Epidermal melanocyte (primary cell): ENCODE measurements at regions not wholly inside any gene's neighbourhood (a gene's known extent, or its start where the extent isn't known, plus 50 kb on each side); places are given as distances from the start of the nearest gene placed in this dataset.
"Not testable (repeated sequence)": the region's sequence is repeated elsewhere in the genome, so short reads cannot be mapped to it uniquely, and the experiment has no call there.

Source experiments
- DNase-seq: peaks from one replicate; pipeline ENCODE4 v3.0.0; 2011; ENCODE audit warnings: low spot score; ENCODE audit not compliant: insufficient read length

DNA sequence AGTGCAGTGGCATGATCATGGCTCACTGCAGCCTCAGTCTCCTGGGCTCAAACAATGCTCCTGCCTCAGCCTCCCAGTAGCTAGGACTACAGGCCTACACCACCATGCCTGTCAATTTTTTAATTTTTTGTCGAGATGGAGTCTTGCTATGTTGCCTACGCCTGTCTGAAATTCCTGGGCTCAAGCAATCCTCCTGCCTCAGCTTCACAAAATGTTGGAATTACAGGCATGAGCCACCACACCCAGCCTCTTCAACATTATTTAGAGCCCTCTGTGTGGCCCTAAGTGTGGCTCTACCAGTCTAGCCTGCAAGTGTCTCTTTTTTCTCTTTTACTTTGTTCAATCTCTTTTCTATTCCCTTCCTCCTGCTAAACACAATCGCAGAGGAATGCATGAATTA lies 154.4 kb upstream of the EPB41L4A start:
- no peak for DNase-seq

DNA sequence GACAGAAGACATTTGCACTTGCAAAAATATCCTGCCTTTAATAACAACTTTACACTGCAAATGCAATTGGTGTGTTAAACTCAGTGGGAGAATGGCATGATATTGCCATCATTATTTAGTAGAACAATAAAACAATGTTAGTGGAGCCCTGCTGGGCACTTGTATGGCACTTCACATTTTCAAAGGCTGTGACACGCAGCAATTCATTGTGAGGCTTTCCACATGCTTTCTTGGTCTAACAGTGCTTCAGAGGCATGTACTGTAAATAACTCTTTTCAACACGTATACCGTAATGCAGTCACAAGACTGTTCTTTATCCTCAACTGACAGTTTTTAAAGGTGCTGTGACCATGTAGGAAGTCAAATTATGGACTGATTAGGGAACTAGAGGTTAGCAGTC lies 155.5 kb upstream of the EPB41L4A start:
- no peak for DNase-seq

DNA sequence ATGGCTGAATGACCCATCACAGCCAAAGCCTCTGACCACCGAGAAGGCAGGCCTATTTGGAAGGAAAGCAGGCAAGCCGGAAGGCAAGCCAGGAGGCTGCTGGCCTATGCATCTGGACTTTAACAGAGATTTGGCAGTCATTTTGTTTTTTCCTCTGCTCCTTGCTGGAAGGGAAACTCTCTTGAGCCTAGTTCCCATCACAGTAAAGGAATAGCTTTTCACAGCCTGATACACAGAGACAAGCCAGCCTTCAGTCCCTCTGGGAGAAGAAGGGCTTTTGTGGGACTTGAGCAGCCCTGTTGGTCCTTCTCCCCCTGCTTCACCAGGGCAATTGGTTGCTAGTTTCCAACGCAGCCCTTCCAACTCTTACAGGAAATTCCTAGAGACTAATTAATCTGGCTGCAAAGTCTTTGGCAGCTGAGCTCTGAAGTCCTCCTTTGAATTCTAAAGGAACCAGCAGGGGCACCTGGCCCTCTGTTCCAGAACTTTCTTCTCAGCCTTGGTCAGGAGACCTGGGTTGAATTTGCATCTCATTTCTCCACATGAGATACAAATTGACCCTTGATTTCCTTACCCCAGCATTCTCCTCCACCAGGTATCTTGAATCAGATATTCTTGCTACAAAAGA lies 157.3 kb upstream of the EPB41L4A start:
- DNase-seq, result no peak

DNA sequence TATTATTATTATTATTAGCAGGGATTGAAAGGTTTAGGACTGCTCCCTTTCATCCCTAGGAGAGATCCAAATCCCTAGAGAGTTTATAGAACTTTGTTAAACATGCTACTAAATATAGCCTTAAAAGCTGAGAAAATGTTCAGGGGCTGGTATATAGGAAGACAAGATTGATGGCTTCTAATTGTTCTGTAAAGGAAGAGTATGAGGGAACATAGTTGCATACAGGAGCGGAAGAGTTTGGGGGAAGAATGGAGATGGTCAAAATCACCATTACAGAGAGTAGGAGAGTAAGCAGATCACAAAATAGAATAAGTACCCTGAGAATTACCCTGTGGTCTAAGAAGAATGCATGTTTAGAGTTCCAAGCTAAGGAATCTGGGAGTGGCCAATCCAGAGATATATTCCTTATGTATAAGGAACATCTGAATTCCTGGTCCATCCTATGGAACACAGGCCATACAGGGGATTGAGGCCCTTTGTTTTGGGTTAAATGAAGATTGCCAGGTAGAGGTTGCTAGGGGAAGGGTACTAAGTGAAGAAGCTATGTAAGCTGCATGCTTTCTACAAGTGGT lies 158.0 kb upstream of the APC start:
- DNase-seq, result no peak

DNA sequence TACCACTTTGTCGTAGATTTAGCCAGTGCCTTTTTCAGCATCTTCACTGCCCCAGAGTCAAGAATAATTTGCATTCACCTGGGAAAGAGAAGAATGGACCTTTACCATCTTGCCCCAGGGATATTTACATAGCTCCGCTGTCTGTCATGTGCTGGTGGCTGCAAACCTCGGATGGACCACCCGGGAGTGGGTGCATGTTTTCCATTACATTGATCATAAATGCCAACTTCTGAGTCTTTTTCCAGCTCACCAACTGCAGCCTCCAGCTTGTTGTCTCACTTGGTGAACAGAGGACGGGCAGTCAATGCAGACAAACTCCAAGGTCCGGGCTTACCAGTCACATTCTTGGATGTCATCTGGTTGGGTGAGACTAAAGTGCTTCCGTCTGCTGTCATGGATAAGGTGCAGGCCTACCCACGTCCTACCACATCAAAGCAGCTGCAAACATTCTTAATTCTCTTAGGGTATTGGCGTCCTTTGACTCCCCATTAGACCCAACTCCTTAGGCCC lies 155.8 kb upstream of the APC start:
- no peak for DNase-seq

DNA sequence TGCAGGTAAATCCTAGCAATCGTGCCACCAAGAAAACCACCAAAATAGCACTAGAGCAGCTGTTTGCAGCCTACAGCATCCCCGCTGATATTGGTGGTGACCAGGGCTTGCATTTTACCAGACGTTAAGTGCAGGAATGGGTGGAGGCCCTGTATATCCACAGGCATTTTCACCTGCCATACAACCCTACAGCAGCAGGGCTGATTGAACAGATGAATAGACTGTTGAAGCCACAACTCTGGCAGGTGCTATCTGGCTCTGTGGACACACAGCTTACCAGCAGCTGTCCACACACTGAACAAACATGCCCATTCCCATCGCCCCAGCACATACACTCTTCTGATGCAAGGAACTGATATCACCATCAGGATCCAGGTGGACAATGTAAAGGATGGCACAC lies 154.5 kb upstream of the APC start:
- no peak for DNase-seq

DNA sequence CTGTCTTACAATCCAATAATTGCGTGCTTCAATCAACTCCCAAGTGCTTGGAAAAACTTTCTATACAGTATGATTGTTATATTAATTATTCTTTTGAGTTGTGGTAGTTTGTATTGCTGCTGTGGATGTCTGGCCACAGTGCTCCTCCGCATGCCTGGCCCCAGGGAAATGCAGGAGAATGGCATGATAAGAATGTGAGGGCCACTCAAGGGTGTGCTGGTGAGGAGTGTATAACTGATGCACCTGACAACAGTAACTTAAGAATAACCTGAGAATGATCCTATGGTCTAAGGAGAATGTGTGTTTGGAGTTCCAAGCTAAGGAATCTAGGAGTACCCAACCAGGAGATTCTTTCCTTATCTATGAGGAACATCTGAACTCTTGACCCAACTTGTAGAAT lies 152.9 kb upstream of the APC start:
- DNase-seq, result no peak

DNA sequence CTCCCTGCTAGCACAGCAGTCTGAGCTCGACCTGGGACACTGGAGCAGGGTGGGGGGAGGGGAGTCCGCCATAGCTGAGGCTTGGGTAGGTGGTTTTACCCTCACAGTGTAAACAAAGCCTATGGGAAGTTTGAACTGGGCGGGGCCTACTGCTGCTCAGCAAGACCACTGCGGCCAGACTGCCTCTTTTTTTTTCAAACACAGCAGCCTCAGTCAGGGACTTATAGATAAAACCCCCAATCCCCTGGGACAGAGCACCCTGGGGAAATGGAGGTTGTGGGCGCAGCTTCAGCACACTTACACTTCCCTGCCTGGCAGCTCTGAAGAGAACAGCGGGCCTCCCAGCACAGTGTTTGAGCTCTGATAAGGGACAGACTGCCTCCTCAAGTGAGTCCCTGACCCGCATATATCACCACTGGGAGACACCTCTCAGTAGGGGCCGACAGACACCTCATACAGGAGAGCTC lies 151.1 kb upstream of the APC start:
- no peak for DNase-seq

DNA sequence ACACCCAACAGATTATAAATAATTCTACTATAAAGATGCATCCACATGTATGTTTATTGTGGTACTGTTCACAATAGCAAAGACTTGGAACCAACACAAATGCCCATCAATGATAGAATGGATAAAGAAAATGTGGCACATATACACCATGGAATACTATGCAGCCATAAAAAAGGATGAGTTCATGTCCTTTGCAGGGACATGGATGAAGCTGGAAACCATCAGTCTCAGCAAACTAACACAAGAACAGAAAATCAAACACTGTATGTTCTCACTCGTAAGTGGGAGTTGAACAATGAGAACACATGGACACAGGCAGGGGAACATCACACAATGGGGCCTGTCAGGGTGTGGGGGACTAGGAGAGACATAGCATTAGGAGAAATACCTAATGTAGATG lies 146.8 kb upstream of the APC start:
- not testable (repeated sequence) for DNase-seq

DNA sequence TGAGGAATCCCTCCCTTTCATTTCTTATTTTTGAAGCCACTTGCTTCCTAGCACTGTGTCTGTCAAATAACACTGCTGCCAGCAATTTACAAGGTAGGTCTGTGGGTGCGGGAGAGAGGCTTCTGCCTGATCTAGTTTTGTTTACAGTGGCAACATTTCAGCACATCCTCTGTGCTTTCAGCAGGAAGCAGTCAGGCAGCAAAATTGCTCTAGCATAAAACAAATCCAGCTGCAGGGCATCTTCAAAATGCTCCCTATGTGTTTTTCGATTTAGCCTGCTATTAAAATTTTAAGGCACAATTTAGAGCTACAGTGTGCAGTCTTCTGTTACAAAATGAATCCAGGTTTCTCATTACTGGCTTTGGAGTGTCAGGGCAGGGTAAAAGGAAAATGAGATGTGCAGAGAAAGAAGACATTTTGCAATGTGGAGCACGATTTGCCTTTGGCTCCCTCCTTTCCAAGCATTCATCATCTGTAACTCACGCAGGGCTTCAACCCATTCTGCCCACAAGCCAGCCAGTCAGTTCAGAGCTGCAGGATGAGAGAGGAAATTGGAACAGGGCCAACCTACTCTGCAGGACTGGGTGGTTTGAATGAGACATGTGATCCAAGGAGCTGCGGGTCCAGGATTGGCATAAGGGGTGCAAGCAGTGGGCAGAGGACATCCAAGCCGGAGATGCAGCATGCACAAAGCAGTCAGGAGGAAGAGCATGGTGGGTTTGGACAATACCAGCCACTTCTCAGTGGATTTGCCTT lies 143.4 kb upstream of the APC start:
- DNase-seq, result no peak

DNA sequence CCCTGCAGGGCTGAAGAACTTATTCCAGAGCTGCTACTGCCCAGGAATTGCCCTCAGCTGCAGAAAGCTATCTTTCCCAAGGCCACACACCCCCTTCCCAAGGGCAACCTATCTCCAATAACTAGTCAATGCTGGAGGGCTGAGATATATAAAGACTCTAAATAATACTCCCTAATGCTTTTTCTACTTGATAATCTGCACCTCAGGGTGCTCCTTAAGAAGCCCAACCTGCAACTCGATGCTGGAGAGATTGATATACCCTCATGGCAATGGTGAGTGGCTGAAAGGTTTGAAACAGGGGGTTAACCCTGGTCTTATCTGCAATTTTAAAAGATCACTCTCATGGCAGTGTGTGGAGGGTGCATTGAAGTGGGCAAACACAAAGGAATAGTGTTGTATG lies 142.7 kb upstream of the APC start:
- no peak for DNase-seq

DNA sequence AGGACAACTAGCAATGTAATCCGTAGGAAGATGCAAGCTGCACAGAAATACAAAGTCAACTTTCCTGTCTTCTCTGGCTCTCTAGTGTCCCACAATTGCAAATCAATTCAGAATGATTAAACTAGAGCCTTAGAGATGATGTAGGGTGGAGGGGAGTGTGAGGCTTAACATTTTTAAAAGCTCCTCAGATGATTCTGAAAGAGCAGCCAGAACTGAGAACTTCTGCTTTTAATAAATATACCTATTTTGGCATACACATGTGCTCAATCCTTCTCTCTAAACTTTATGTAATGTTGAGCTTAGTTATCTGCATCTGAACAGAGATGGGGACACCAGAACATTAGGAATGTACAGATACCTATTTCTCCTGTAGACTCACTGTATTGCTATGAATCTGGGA lies 139.9 kb upstream of the APC start:
- no peak for DNase-seq

DNA sequence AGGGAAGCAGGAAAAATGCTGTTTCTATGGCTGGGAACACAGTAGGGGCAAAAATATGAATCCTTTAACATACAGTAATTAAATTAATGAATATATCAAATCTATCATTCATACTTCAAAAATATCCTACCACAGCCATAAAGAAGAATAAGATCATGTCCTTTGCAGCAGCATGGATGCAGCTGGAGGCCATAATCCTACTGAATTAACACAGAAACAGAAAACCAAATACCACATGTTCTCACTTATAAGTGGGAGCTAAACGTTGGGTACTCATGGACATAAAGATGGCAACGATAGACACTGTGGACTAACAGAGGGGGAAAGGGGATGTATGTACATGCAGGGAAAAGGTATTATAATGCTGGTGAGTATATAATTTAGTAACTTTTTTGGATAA lies 137.2 kb upstream of the APC start:
- not testable (repeated sequence) for DNase-seq

DNA sequence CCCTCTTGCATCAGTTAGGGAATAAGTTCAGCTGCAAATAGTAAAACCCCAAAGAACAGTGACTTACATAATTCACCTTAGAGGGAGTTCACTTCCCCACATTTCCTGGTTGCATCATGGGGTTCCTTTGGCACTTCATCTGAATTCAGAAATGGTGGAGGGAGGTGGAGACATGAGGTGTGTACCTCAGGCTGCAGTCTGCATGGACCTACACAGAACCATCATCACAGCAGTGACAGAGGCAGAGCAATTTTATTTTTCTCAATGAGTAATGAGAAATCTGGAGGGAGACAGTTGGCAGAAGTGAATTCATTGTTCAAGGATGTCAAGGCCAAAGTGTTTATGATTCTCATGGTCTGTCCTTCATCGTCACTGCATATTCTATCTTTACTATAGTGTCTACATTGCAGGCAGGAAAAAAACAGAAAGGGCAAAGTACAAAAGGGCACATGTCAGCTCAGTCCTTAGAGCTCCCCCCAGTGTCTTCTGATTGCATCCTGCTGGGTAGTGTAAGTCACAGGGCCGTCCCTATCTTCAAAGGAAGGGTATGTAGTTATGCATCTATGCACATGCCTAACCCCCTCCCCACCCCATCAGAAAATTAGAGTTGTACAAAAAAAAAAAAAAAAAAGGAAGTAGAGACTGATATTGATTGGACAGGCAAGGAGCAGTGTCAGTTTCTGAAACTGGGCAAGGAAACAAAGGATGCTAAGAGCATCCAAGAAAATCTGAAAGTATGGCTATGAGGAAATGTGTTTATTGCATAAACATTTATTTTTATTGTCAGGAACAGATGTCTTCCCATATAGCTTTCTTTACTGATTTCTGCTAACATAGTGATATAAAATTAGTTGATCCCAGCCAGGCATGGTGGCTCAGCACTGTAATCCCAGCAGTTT lies 132.7 kb upstream of the APC start:
- DNase-seq, result no peak

DNA sequence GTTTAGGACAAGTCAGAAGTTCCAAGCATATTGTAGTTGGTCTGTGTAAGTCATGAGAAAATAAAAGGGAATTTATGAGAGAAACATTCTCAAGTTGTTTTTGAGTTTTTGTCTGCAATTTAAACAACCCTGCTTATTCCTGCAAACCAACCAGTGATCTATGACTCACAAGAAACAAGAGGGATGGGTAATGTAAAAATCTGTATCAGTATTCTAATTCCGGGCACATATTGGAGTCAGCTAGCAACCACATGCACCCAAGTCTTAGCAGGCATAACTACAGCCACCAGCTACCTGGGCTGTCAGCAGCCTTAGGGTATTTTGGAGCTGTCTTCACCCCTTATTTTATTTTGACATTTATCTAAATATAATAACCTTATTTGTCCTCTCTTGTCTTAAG lies 128.7 kb upstream of the APC start:
- DNase-seq, result no peak

DNA sequence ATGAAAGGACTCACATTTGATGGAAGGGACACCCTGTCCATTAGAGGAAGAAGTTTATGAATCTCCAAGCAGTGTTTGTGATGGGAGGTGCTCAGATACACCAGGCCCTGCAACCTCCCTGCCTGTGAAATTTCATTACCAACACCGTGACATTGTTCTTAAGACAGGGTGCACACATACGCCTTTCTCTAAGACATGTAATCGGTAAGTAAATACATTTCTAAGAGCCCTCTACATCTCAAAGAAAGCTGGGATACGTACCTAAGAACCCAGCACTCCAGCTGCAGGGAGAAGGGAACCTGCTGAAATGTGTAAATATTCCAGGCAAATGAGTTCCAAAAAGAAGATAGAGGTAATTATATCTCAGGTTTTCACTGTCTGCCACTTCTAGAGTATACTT lies 125.0 kb upstream of the APC start:
- DNase-seq, result no peak

DNA sequence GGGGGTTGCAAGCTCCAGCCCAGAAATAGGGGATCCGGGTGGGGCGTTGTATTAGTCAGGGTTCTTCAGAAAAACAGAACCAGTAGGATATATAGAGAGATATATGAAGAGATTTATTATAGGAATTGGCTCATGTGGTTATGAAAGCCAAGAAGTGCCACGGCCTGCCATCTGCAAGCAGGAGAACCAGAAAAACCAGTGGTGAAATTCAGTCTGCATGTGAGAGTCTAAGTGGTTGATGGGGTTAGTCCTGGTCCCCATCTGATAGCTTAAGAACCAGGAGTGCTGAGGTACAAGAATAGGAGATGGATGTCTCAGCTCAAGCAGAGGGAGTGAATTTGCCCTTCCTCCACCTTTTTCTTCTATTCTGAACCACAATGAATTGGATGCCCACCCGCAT lies 123.4 kb upstream of the APC start:
- DNase-seq, result no peak

DNA sequence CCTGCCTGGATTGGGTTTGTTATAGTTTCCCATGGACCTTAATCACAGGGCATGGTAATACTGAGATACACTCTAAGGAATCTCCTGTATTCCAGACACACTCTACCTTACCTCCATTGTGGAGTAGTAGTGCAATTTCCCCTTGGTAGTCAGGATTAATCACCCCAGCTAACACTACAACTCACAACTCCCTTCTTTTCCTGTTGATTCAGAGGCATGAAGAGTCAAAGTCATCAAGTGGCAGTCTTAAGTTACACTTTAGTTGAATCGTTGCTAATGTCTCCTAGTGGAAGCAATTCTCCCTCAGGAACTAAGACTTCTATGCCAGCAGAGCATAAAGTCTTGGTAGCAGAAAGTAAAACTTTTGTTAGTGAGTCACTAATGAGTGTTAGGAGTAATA lies 122.7 kb upstream of the APC start:
- DNase-seq, result no peak

DNA sequence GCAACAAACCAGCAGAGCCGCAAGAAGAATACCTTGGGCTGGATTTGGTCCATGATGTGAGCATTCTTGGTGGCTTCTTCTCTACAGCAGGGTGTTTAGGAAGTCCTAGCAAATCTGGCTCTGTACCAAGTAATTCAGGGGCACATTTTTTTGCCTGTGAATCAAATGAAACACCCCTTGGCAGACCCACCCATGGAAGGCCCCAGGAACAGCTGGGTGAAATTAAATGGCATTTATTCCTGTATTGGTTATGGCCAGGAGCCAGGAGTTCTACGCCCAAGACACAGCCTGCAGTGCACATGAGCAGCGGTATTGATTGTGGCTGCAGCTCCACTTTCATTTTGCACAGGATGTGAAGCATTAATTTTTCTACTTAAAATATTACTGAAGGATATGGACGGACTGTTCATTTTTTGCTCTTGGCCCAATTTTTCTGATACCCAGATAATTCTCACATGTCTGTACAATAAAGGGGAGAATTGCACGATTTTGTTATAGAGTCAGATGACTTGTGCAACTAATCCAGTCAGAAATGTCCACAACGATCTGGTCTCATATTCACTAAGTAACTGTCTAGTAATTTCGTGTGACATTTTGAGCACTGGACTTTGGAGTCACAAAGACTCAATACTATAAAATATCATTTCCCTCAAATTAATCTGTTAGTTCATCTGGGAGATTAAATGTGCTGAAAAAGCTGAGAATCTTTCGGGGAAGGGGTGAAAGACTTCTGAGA lies 120.7 kb upstream of the APC start:
- no peak for DNase-seq

DNA sequence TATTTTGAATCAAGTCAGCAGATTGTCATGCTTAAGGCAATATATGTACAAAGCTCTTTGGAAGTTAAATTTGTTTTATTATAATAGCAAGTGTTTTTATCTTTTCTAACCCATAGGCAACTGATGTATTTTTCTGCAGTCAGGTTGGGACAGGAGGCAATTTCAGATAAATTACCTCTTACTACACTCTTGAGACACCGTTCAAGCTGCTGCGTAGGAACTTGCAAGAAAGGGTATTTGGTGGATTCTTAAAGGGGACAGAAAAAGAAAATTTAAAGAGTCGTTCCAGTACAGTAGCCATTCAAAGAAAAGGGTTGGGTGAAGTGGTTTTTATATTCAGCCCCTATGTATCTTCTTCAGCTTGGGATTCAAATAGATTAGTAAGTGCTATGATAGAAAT lies 112.4 kb upstream of the APC start:
- DNase-seq, result no peak
